ENCODE measurements at regions not wholly inside any gene's neighbourhood (a gene's known extent, or its start where the extent isn't known, plus 50 kb on each side); places are given as distances from the start of the nearest gene placed in this dataset.
"Not testable (repeated sequence)": the region's sequence is repeated elsewhere in the genome, so short reads cannot be mapped to it uniquely, and the experiment has no call there.

GRCh38 chr7:85287106-85287825 lies 100.4 kb upstream of the SEMA3D start:
- no peak for DNase-seq

- no peak for DNase-seq
These were observed 99.6 kb upstream of the SEMA3D start for GRCh38 chr7:85286446-85286845.

GRCh38 chr7:85285527-85285926 lies 98.7 kb upstream of the SEMA3D start:
- no peak for DNase-seq

- no peak for DNase-seq
These were observed 88.3 kb upstream of the SEMA3D start for GRCh38 chr7:85275204-85275603.

GRCh38 chr7:85274454-85274853 lies 87.6 kb upstream of the SEMA3D start:
- DNase-seq, result no peak

- DNase-seq, result no peak
These were observed 76.0 kb upstream of the SEMA3D start for GRCh38 chr7:85262891-85263290.

GRCh38 chr7:85261336-85261735 lies 74.5 kb upstream of the SEMA3D start:
- no peak for DNase-seq

GRCh38 chr7:85249787-85250186 lies 62.9 kb upstream of the SEMA3D start:
- not testable (repeated sequence) for DNase-seq

- DNase-seq, result no peak
These were observed 52.3 kb upstream of the SEMA3D start for GRCh38 chr7:85239109-85239508.

GRCh38 chr7:85237721-85238120 lies 50.9 kb upstream of the SEMA3D start:
- no peak for DNase-seq

All from activated CD8-positive, alpha-beta memory T cell treated with anti-CD3 and anti-CD28 coated beads, Interleukin-2, amount 50 U/mL, for 48 hours (primary cell).